ENCODE measurements at regions not wholly inside any gene's neighbourhood (a gene's known extent, or its start where the extent isn't known, plus 50 kb on each side); places are given as distances from the start of the nearest gene placed in this dataset.

DNA sequence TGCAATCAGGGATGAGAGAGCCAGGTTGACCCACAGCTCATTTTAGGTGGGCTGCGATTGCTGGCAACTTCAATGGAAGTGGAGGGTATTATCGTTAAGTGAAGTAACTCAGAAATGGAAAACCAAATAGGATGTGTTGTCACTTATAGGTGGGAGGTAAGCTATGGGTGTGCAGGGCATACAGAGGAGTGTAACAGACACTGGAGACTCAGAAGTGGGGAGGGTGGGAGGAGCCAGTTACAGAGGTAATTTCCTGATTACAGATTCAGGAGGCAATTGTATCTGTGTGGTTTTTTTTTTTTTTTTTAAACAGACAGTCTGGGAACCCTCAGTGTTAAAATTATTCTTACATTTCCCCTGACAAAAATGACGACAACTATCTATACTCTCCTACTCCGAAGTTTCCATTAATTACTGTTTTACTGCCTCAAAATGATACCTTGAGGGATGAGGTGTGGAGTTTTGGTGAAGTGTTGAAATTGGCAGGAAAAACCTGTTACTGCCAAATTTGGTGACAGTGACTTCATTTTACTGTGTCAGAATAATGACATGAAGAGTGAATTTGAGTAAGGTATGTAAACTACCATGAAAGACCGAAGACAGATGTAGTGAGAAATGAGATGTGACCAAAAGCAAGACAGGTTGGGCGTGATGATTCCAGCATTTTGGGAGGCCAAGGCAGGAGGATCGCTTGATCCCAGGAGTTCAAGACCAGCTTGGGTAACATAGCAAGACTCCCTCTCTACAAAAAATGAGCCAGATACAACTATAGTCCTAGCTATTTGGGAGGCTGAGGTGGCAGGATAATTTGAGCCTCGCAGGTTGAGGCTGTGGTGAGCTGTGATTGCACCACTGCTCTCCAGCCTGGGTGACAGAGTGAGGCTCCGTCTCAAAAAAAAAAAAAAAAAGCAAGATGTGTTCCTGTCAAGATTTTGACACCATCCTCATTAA lies 415.0 kb upstream of the AMELY start:
- no peak for TF ChIP-seq CHD7 (IDR thresholded peaks at IDR 0.05; ENCODE audit: insufficient replicate concordance, low read length)
- TF ChIP-seq TBP (IDR thresholded peaks at IDR 0.05; ENCODE audit: low read depth, low read length): no peak
- TF ChIP-seq, protein P1, sequence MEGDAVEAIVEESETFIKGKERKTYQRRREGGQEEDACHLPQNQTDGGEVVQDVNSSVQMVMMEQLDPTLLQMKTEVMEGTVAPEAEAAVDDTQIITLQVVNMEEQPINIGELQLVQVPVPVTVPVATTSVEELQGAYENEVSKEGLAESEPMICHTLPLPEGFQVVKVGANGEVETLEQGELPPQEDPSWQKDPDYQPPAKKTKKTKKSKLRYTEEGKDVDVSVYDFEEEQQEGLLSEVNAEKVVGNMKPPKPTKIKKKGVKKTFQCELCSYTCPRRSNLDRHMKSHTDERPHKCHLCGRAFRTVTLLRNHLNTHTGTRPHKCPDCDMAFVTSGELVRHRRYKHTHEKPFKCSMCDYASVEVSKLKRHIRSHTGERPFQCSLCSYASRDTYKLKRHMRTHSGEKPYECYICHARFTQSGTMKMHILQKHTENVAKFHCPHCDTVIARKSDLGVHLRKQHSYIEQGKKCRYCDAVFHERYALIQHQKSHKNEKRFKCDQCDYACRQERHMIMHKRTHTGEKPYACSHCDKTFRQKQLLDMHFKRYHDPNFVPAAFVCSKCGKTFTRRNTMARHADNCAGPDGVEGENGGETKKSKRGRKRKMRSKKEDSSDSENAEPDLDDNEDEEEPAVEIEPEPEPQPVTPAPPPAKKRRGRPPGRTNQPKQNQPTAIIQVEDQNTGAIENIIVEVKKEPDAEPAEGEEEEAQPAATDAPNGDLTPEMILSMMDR (IDR thresholded peaks at IDR 0.05; ENCODE audit: control extremely low read depth in 1 of 3, insufficient read depth in 1 of 3, low read depth in 1 of 3, low read length in 3 of 3): no peak
- TF ChIP-seq BRCA1 (IDR thresholded peaks at IDR 0.05; ENCODE audit: low read depth, low read length): no peak

Data from H1 (cell line).